ENCODE measurements at regions not wholly inside any gene's neighbourhood (a gene's known extent, or its start where the extent isn't known, plus 50 kb on each side); places are given as distances from the start of the nearest gene placed in this dataset.

- no peak for DNase-seq
- Histone ChIP-seq H3K27ac (no peak overlapping the region), H3K27me3 (replicated peaks) (no peaks in the 10 kb centered on the region), H3K4me3 (ENCODE audit: low read depth, low read length) (no peak overlapping the region), H3K36me3 (replicated peaks) (no peaks in the 10 kb centered on the region)
- no peak for TF ChIP-seq CTCF (IDR thresholded peaks at IDR 0.05; ENCODE audit: low read depth, low read length, missing control alignments)
- in situ Hi-C loops (cut with HindIII; ENCODE audit: low pct_ligation_motif_present, low sequenced_read_pairs), result no loop called here
Measured at GRCh38 chr4:80135702-80136058, 61.6 kb upstream of the PRDM8 start.

DNA sequence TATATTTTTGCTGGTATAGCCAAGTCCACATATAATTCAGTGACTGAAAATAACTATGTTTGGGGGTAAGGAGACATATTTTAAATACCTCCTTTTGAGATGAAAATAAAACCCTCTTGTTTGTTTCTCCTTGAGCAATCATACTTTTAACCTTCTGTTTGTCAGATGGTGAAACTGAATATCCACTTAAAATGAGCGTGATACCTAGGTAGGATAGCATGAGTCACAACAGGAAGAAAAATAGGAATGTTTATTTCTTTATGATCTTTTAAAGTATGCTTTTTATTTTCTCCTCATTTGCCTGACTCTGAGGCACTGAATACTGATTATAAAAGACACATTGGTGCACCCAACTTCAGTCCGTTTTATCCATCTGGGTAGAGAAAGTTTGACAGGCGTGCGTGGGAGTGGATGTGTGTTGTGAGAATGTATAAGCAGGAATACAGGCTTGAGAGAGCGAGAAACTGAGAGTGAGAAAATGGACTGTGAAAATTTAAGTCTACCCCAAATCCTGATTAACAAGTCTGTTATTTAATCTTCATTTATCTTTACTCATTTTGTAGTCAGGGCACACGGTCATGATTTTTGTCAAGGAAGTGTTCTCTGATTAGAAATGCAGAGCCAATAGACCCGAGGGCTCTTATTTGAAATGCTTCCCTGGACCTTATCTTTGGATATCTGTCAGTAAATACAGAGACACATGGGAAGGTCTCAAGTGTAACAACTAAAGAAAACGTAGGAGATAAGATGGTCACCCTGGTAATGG, 62.1 kb upstream of the ANTXR2 start:
- DNase-seq, result no peak
- in situ Hi-C loops (cut with HindIII; ENCODE audit: low pct_ligation_motif_present, low sequenced_read_pairs), result no loop called here
- Histone ChIP-seq H3K36me3 (replicated peaks) (no peaks in the 10 kb centered on the region), H3K27ac (no peak overlapping the region), H3K27me3 (replicated peaks) (no peaks in the 10 kb centered on the region), H3K4me3 (ENCODE audit: low read depth, low read length) (no peak overlapping the region)
- no peak for TF ChIP-seq CTCF (IDR thresholded peaks at IDR 0.05; ENCODE audit: low read depth, low read length, missing control alignments)

DNA sequence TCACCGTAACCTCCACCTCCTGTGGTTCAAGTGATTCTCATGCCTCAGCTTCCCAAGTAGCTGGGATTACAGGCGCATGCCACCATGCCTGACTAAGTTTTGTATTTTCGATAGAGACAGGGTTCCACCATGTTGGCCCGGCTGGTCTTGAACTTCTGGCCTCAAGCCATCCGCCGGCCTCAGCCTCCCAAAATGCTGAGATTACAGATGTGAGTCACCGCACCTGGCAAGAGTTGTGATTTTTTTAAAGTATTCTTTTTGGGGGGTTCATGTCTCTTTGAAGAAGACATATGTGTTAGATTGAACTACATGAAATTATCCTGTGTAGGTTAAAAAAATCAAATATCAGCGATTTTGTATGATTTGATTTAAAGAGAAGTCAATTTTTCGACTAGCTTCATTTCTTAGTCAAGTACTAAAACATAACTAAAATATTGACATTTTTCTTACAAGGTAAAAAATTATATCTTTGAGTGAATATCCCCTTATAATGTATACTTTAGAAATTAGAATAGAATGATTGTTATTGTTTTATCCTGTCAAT, 60.3 kb upstream of the ANTXR2 start:
- Histone ChIP-seq H3K36me3 (replicated peaks) (no peaks in the 10 kb centered on the region), H3K27ac (no peak overlapping the region), H3K27me3 (replicated peaks) (no peaks in the 10 kb centered on the region), H3K4me3 (ENCODE audit: low read depth, low read length) (no peak overlapping the region)
- TF ChIP-seq CTCF (IDR thresholded peaks at IDR 0.05; ENCODE audit: low read depth, low read length, missing control alignments), result no peak
- in situ Hi-C loops (cut with HindIII; ENCODE audit: low pct_ligation_motif_present, low sequenced_read_pairs), result no loop called here
- DNase-seq, result no peak

- Histone ChIP-seq H3K4me3 (ENCODE audit: low read depth, low read length) (no peak overlapping the region), H3K27ac (no peak overlapping the region), H3K36me3 (replicated peaks) (no peaks in the 10 kb centered on the region), H3K27me3 (replicated peaks) (no peaks in the 10 kb centered on the region)
- in situ Hi-C loops (cut with HindIII; ENCODE audit: low pct_ligation_motif_present, low sequenced_read_pairs), result no loop called here
- TF ChIP-seq CTCF (IDR thresholded peaks at IDR 0.05; ENCODE audit: low read depth, low read length, missing control alignments), result no peak
- DNase-seq, result no peak
Measured at GRCh38 chr4:80129785-80130184, 56.8 kb upstream of the ANTXR2 start.

DNA sequence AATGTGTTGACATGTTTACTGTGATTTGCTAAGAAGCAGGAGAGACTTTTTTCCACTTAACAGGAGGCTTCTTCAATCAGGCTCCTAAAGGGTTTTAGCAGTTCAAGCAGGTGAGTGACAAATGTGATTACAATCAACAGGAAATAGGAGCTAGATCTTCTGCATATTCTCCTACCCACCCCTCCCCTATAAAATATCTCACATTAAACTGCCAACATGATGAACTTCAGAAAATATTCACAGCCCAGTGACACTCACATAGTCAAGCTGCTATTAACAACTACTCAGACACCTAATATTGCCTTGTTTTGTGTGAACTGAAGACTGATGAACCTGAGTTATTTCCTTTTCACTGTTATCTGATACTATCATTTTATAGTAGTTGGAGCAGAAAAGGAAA, 55.9 kb upstream of the ANTXR2 start:
- Histone ChIP-seq H3K36me3 (replicated peaks) (no peaks in the 10 kb centered on the region), H3K27ac (no peak overlapping the region), H3K27me3 (replicated peaks) (no peaks in the 10 kb centered on the region), H3K4me3 (ENCODE audit: low read depth, low read length) (no peak overlapping the region)
- in situ Hi-C loops (cut with HindIII; ENCODE audit: low pct_ligation_motif_present, low sequenced_read_pairs), result no loop called here
- no peak for TF ChIP-seq CTCF (IDR thresholded peaks at IDR 0.05; ENCODE audit: low read depth, low read length, missing control alignments)
- no peak for DNase-seq

All from brain microvascular endothelial cell (primary cell).